ENCODE measurements at regions not wholly inside any gene's neighbourhood (a gene's known extent, or its start where the extent isn't known, plus 50 kb on each side); places are given as distances from the start of the nearest gene placed in this dataset.

DNA sequence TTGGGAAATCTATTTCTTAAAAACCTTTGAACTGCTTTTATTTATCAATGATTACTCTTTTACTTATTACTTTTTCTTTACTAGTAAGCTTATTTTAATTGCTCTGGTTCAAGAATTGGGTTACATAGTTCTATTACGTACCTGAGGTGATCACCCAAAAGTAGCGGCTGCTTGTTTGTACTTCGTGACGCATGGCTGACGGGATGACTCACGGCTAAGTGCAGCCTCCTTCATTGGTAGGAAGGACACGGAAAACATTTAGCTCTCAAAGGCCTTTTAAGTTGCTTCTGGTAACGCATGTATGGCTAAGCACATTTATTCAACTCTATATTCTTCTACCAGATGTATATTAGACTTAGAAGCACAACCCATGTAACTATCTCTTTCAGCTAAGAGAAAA lies 285.8 kb upstream of the SP4 start:
- Histone ChIP-seq H4K20me1 (ENCODE audit: insufficient read depth, low read length) (no peaks in the 10 kb centered on the region), H3K79me2 (ENCODE audit: insufficient read depth, low read length) (no peaks in the 10 kb centered on the region), H3K4me3 (replicated peaks in 1 of 3; ENCODE audit: low read depth in 2 of 3, low read length in 3 of 3) (no peak overlapping the region), H3K36me3 (replicated peaks in 1 of 2; ENCODE audit: control insufficient read depth in 1 of 2, insufficient read depth in 2 of 2, low read length in 2 of 2) (no peaks in the 10 kb centered on the region), H3K4me2 (replicated peaks; ENCODE audit: extremely low read depth, low read length, poor library complexity, severe bottlenecking) (no peak overlapping the region), H3K4me1 (ENCODE audit: control insufficient read depth in 1 of 2, insufficient read depth in 2 of 2, low read length in 2 of 2) (no peaks in the 10 kb centered on the region), H2AFZ (ENCODE audit: insufficient read depth, low read depth, low read length, poor library complexity, severe bottlenecking) (no peak overlapping the region), H3K27me3 (ENCODE audit: control insufficient read depth in 2 of 2, insufficient read depth in 2 of 2, low read length in 2 of 2) (no peaks in the 10 kb centered on the region), H3K9me3 (replicated peaks in 1 of 2; ENCODE audit: control insufficient read depth in 1 of 2, insufficient read depth in 1 of 2, low read length in 2 of 2) (peaks cover 0 to 12% of the 10 kb centered on the region in 2 donors), H3K9ac (ENCODE audit: insufficient read depth, low read length, poor library complexity, severe bottlenecking) (no peak overlapping the region), H3K27ac (ENCODE audit: low read depth in 1 of 2, low read length in 2 of 2) (no peak overlapping the region)
- H3K27ac Mint-ChIP-seq = no peak overlapping the region
- no peaks in the 10 kb centered on the region for H3K4me1 Mint-ChIP-seq
- WGBS (ENCODE audit: insufficient coverage) = 98% methylated on average over 6 of the region's 8 CpGs
- no peaks in the 10 kb centered on the region for H3K27me3 Mint-ChIP-seq (ENCODE audit: low read depth in 3 of 3)
- DNase-seq = no peak
- H3K9me3 Mint-ChIP-seq = peaks cover 2 to 8% (median 6%) of the 10 kb centered on the region in 7 donors
- intact Hi-C loops (cut with micrococcal nuclease) = no loop called here
- no peak overlapping the region for H3K4me3 Mint-ChIP-seq
- no peaks in the 10 kb centered on the region for H3K36me3 Mint-ChIP-seq
- TF ChIP-seq, protein P1, sequence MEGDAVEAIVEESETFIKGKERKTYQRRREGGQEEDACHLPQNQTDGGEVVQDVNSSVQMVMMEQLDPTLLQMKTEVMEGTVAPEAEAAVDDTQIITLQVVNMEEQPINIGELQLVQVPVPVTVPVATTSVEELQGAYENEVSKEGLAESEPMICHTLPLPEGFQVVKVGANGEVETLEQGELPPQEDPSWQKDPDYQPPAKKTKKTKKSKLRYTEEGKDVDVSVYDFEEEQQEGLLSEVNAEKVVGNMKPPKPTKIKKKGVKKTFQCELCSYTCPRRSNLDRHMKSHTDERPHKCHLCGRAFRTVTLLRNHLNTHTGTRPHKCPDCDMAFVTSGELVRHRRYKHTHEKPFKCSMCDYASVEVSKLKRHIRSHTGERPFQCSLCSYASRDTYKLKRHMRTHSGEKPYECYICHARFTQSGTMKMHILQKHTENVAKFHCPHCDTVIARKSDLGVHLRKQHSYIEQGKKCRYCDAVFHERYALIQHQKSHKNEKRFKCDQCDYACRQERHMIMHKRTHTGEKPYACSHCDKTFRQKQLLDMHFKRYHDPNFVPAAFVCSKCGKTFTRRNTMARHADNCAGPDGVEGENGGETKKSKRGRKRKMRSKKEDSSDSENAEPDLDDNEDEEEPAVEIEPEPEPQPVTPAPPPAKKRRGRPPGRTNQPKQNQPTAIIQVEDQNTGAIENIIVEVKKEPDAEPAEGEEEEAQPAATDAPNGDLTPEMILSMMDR (IDR thresholded peaks at IDR 0.05) = no peak

DNA sequence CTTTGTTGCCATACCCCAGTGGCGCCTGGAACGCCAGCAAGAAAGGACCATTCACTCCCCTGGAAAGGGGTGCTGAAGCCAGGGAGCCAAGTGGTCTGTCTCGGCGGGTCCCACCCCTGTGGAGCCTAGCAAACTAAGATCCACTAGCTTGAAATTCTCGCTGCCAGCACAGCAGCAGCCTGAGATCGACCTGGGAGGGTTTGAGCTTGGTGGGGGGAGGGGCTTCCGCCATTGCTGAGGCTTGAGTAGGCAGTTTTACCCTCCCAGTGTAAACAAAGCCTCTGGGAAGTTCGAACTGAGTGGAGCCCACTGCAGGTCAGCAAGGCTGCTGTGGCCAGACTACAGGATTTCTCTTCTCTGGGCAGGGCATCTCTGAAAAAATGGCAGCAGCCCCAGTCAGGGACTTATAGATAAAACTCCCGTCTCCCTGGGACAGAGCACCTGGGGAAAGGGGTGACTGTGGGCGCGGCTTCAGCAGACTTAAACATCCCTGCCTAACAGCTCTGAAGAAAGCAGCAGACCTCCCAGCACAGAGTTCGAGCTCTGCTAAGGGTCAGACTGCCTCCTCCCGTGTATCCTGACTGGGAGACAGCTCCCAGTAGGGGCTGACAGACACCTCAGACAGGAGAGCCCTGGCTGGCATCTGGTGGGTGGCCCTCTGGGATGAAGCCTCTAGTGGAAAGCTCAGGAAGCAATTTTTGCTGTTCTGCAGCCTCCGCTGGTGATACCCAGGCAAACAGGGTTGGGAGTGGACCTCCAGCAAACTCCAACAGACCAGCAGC lies 281.1 kb upstream of the SP4 start:
- Histone ChIP-seq H3K36me3 (replicated peaks in 1 of 2; ENCODE audit: control insufficient read depth in 1 of 2, insufficient read depth in 2 of 2, low read length in 2 of 2) (no peaks in the 10 kb centered on the region), H3K9ac (ENCODE audit: insufficient read depth, low read length, poor library complexity, severe bottlenecking) (no peak overlapping the region), H3K4me3 (replicated peaks in 1 of 3; ENCODE audit: low read depth in 2 of 3, low read length in 3 of 3) (no peak overlapping the region), H3K27me3 (ENCODE audit: control insufficient read depth in 2 of 2, insufficient read depth in 2 of 2, low read length in 2 of 2) (no peaks in the 10 kb centered on the region), H3K9me3 (replicated peaks in 1 of 2; ENCODE audit: control insufficient read depth in 1 of 2, insufficient read depth in 1 of 2, low read length in 2 of 2) (peaks cover 0 to 13% of the 10 kb centered on the region in 2 donors), H3K27ac (ENCODE audit: low read depth in 1 of 2, low read length in 2 of 2) (no peak overlapping the region), H2AFZ (ENCODE audit: insufficient read depth, low read depth, low read length, poor library complexity, severe bottlenecking) (no peak overlapping the region), H3K4me1 (ENCODE audit: control insufficient read depth in 1 of 2, insufficient read depth in 2 of 2, low read length in 2 of 2) (no peaks in the 10 kb centered on the region), H3K79me2 (ENCODE audit: insufficient read depth, low read length) (no peaks in the 10 kb centered on the region), H3K4me2 (replicated peaks; ENCODE audit: extremely low read depth, low read length, poor library complexity, severe bottlenecking) (no peak overlapping the region), H4K20me1 (ENCODE audit: insufficient read depth, low read length) (no peaks in the 10 kb centered on the region)
- Mint-ChIP-seq H3K27ac (no peak overlapping the region), H3K27me3 (ENCODE audit: low read depth in 3 of 3) (no peaks in the 10 kb centered on the region), H3K36me3 (no peaks in the 10 kb centered on the region), H3K4me3 (no peak overlapping the region), H3K9me3 (peaks cover 1 to 11% (median 9%) of the 10 kb centered on the region in 7 donors), H3K4me1 (no peaks in the 10 kb centered on the region)
- TF ChIP-seq, protein P1 (IDR thresholded peaks at IDR 0.05) = no peak
- 93% methylated on average over 13 of the region's 14 CpGs for WGBS (ENCODE audit: insufficient coverage)
- DNase-seq = no peak
- intact Hi-C loops (cut with micrococcal nuclease) = no loop called here

All from CD14-positive monocyte (primary cell).